ENCODE measurements at regions not wholly inside any gene's neighbourhood (a gene's known extent, or its start where the extent isn't known, plus 50 kb on each side); places are given as distances from the start of the nearest gene placed in this dataset.

- peak; percentile 3 for DNase-seq
Measured at GRCh38 chr5:175162036-175162435, 281.9 kb downstream of the DRD1 start.

- DNase-seq, result no peak
Measured at GRCh38 chr5:175159956-175160355, 284.0 kb downstream of the DRD1 start.

DNA sequence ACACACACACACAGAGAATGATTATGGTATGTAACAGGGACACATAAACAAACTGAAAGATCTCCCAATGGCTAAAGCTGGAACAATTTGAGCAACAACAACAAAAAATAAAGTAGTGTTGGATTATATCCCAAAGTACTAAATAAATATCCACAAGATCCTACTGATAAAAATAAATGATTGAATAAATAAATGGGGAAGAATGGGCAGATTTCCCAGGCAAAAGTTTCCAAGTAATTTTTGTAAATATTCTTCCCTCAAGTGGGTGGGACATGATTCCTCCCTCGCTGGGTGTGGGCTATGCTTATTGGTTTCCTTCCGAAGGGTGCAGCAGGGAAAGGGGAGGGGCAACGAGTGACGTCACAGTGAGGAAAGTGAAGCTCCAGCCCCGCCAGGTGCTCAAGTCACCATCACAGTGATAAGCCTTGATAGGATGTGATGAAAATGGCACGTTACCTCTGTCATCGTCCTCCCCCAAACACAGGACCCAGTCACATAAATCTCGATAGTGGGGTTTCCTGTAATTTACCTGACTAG lies 295.3 kb downstream of the DRD1 start:
- no peak for DNase-seq

DNA sequence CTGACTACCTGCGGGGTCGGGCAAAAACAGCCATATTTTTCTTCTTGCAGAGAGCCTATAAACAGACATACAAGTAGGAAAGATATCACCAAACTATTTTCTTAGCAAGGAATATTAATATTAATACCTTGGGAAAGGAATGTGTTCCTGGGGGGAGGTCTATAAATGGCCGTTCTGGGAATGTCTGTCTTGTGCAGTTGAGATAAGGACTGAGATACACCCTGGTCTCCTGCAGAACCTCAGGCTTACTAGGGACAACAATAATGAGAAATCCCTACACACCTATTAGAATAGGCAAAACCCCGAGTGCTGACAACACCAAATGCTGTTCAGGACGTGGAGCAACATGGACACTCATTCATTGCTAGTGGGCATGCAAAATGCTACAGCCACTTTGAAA lies 297.2 kb downstream of the DRD1 start:
- DNase-seq, result no peak

DNA sequence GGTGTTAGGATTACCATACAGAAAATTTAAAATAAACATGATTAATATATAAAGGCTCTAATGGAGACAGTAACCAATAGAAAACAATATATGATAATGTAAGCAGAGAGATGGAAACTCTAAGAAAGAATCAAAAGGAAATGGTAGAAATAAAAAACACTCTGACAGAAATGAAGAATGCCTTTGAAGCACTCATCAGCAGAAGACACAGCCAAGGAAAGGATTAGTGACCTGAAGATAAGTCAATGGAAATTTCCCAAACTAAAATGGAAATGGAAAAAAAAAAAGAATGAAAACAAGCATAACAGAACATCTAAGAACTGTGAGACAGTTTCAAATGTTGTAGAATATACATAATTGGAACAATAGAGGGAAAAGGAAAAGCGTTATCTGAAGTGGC lies 302.6 kb downstream of the DRD1 start:
- DNase-seq, result no peak

DNA sequence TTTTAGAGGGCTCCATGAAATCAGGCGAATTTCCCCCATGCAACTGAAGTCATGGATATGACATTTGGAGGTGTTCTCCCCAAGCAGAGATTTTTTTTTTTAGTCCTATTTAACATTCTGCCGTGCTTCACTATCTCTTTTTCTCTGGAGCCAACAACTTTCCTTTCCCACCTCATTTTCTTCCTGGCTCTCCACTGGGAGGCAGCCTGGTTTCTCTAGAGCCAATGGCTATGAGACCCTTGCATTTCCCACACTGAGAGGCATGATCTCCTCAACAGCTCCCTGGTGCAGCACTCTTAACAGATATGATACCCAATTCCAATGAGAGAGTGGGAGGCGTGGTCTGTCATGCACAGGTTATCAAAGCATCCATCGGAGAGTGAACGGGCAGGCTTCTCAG lies 310.8 kb downstream of the DRD1 start:
- no peak for DNase-seq

DNA sequence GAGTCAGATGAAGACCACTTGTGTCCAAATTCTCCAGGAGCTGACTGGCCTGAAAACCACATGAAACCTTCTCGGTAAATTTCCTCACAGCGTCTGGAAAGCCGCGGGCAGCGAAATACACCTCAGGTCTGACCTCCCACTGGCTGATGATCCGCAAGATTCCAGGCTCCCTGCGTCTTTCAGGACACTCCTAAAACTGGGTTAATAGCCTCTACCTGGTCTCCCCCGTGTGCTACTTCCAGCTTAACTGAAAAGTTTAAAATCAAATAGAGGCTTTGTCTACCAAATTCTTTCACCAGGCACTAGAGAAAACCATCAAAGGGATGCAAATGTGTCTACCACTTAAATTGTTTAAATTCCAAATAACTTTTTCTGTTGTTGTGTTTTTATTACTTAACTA lies 312.6 kb downstream of the DRD1 start:
- no peak for DNase-seq

- no peak for DNase-seq
Measured at GRCh38 chr5:175129619-175130018, 314.4 kb downstream of the DRD1 start.

- no peak for DNase-seq
Measured at GRCh38 chr5:175129121-175129520, 314.9 kb downstream of the DRD1 start.

GRCh38 chr5:175124821-175125220 lies 319.2 kb downstream of the DRD1 start:
- DNase-seq, result no peak

DNA sequence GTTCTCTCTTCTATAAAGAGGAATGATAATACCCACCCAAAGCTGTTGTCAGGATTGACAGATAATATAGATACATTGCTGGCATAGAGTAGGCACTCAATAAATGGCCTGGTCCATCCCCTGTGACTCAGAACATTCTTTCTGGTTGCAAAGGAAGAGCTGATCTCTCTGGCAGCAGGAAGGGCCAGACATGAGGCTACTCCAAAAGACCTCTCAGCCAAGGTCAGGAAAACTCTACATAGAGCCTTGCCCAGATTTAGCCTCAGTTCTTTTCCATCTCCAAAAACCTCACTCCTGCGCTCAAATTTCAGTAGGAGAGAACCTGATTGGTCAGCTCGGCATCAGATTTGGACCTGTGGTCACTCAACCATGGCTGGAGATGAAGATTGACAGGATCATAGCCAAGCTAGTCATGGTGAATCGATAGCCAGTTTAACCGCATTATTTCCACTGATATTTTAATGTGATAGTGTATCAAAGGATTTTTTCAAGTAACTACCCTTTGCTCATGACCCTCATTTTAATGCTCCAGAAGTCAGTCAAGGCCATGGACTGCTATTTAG lies 319.6 kb downstream of the DRD1 start:
- DNase-seq, result no peak

- DNase-seq, result no peak
Measured at GRCh38 chr5:175123542-175123941, 320.4 kb downstream of the DRD1 start.

GRCh38 chr5:175121457-175121856 lies 322.5 kb downstream of the DRD1 start:
- DNase-seq, result no peak

DNA sequence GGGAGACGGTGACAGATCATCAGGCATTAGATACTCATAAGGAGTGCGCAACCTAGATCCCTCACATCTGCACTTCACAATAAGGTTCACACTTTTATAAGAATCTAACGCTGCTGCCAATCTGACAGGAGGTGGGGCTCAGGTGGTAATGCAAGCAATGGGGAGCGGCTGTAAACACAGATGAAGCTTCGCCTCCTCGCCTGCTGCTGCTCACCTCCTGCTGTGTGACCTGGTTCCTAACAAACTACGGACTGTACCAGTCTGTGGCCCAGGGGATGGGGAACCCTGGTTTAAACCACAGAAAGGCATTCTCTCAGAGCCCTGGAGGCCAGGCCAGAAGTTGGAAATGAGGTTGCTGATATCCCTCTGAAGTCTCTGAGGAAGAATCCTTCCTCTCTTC lies 323.6 kb downstream of the DRD1 start:
- DNase-seq, result no peak

DNA sequence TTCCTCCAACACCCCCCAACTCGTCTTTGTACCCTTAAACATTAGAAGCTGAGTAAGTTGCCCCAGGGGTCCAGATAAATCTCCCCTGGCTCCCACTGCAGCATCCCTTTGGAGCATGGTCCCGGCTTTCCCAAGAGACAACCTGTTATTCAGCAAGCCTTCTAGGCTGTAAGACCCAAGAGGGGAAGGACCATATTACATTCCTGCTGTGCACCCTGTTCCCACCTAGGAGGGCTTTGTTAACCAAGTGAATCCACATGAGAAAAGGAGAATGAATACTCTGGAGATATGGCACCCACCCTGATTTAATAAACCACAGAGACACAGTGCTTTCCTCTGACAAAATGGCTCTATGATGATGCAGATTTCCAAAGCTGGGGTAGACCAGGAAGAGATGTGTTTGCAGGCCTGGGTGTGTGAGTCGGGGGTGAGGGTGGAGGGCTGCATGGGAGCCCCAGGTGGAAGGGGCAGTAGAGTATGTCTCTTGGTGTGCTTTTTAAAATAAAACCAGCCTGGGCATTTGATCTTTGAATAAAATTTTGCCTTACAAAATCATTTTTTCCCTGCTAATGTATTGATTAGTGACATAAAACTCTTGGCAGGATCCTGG lies 325.2 kb downstream of the DRD1 start:
- DNase-seq, result no peak

- no peak for DNase-seq
Measured at GRCh38 chr5:175116466-175117048, 327.4 kb downstream of the DRD1 start.

DNA sequence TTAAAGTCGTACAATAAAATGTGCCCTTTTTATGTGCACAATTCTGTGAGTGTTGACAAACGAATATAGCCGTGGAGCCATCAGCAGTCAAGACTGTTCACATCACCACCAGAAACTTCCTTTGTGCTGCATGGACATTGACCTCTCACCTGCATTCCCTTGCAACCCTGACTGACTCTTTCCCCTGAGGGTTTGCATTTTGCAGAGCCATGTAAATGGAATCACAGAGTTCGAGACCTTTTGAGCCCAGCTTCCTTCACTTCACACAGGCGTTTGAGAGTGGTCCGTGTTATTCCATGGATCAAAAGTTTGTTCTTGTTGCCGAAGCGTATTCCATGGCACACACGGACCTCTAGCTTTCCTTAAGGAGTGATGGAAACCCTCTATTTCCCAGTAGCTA lies 328.2 kb downstream of the DRD1 start:
- DNase-seq, result no peak

DNA sequence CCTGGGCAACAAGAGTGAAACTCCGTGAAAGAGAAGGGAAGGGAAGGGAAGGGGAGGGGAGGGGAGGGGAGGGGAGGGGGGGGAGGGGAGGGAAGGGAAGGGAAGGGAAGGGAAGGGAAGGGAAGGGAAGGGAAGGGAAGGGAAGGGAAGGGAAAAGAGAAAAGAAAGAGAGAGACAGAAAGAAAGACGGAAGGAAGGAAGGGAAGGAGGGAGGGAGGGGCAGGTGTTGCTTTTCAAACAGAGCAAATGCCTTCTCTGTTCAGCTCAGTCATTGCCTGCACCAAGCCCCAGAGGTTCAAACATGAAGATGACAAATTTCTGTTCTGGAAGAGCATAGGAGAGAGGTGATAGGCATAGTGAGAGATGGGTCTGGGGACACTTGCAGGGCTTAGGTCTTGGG lies 330.0 kb downstream of the DRD1 start:
- no peak for DNase-seq

DNA sequence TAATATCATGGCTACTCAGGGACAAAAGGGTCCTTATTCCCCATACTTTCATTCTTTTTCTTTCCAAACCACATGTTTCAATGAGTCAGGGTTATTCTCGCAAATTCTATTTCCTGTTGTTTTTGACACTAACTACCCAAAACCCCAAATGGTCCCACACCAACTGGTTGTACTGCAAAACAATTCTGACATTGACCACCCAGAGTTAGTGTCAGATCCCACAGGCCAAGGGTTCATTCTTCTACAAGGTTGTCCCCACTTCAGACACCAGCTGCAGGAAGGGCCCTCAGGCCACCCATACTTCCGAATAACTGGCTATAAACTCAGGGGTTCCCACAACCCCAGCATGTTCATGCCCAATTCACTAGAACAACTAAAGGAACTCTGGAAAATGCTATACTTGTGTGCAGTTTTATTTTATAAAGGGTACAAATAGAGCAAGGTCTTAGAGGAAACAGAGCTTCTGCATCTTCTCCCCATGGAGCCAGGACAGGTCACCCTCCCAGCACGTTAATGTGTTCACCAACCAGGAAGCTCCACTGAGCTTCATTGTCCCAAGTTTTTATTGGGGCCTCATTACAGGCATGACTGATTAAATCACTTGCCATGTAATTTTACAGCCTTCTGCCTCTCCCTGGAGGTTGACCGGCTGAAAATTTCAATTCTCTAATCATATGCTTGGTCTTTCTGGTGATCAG lies 334.8 kb downstream of the DRD1 start:
- DNase-seq, result no peak

DNA sequence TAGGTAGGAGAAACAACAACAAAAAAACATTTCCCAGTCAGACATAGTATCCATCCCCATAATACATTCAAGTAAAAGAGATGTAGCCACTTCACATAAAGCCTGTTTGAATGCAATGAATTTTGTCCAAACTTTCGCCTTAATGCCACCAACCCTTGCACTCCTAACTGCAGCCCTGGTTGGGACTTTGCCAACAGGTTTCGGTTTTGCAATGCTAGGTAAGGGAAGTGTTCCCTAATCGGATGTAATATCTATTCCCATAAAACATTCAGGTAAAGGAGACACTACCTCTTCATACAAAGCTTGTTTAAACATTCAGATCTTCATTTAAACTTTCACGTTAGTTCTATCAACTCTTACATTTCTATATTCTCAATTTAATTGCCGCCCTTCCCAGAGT lies 336.1 kb downstream of the DRD1 start:
- DNase-seq, result no peak

- DNase-seq, result no peak
Measured at GRCh38 chr5:175107028-175107588, 336.9 kb downstream of the DRD1 start.

- DNase-seq, result no peak
Measured at GRCh38 chr5:175104677-175105076, 339.3 kb downstream of the DRD1 start.

DNA sequence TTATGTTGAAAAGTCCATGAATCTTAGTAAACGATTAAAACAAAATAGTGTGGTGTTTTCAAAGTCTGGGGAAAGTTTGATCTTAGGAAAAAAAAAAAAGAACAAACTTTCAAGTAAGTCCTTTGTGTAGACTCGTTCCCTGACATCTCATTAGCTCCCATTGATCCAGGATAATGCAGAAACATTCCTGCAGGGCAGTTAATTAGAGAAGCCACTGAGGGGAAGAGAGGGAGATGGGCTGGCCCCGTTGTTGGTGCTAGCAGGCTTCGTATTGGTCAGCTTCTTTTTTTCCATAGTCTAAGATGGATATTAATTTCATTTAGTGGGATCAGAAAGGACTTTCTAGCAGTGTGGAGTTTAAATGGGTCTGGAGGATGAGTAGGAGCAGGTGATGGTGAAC lies 340.2 kb downstream of the DRD1 start:
- no peak for DNase-seq

GRCh38 chr5:175102717-175103116 lies 341.3 kb downstream of the DRD1 start:
- DNase-seq, result no peak
